LoVo (cell line): ENCODE measurements at regions not wholly inside any gene's neighbourhood (a gene's known extent, or its start where the extent isn't known, plus 50 kb on each side); places are given as distances from the start of the nearest gene placed in this dataset.
"Not testable (repeated sequence)": the region's sequence is repeated elsewhere in the genome, so short reads cannot be mapped to it uniquely, and the experiment has no call there.

ENCODE experiments used
- DNase-seq: peaks from one replicate; pipeline ENCODE4 v3.0.0-alpha.2; 2016; ENCODE audit warnings: low spot score

DNA sequence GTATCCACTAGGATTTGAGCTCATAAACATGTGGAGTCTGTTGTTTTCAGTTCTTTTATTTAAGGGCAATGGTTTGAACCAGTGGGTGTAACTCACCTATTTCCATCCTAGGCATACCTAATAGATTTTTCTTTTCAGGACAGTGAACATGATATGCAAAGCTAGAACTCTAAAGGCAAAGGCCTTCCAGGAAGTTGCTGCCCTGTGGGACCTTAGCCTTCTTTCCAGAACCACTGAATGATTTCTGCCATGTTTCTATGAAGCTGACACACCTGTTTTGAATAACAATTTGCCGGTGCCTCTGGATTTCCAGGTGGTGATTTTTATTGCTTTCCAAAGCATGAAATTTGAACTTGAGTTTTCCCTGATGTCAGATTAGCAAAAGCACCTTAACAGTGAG lies 372.9 kb upstream of the FAR2 start:
- DNase-seq, result no peak

- DNase-seq, result no peak
Measured at GRCh38 chr12:28776913-28777422, 372.1 kb upstream of the FAR2 start.

DNA sequence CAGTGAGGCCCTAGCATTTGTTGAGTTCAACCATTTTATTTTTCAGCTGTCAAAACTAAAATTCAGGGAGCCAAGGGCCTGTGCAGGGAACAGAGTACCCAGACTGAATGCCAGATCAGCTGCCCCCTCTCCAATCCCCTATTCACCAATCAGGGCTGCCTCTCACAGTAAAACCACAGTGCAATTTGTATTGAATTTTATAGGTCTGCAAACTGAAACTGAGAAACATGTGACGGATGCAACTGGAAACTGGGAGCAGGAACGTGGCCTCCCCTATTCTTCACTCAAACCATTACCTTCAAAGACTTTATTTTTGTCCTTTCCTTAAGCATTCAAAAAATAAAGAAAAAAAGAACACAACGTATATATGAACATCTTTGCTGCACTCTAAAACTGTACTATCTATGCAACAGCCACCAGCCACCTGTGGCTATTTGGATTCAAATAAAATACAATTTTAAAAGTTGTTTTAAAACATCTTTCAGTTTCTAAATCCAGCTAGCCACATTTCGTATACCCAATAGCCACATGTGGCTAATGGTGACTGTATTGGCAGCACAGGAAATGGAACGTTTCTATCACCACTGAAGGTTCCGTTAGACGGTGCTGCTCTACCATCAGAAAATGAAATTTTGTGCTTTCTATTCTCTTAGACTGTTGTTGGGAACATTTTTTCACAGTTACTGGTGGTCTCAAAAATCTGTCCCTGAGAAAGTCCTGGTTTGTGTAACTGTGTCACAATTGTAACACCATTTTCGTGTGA lies 371.3 kb upstream of the FAR2 start:
- DNase-seq, result no peak

GRCh38 chr12:28780096-28780495 lies 369.0 kb upstream of the FAR2 start:
- peak; percentile 49 for DNase-seq

DNA sequence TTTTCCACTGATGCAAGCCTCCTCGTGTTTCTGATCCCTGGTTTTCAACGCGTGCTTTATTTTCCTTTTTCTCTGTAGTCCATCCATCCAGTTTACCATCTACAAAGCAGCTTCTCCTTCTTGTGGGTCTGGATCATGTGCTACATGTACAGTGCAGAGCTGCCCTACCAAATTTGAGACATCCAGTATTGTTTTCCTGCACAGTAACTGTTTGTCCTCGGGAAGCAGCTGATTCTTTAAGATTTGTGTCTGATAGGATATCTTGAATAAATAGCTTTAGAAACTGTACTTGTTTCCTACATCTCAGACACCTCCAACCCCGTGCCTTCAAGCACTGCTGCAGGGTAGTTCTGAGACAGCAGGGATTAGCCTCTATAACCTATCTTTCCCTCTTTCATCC lies 368.1 kb upstream of the FAR2 start:
- DNase-seq, result no peak

DNA sequence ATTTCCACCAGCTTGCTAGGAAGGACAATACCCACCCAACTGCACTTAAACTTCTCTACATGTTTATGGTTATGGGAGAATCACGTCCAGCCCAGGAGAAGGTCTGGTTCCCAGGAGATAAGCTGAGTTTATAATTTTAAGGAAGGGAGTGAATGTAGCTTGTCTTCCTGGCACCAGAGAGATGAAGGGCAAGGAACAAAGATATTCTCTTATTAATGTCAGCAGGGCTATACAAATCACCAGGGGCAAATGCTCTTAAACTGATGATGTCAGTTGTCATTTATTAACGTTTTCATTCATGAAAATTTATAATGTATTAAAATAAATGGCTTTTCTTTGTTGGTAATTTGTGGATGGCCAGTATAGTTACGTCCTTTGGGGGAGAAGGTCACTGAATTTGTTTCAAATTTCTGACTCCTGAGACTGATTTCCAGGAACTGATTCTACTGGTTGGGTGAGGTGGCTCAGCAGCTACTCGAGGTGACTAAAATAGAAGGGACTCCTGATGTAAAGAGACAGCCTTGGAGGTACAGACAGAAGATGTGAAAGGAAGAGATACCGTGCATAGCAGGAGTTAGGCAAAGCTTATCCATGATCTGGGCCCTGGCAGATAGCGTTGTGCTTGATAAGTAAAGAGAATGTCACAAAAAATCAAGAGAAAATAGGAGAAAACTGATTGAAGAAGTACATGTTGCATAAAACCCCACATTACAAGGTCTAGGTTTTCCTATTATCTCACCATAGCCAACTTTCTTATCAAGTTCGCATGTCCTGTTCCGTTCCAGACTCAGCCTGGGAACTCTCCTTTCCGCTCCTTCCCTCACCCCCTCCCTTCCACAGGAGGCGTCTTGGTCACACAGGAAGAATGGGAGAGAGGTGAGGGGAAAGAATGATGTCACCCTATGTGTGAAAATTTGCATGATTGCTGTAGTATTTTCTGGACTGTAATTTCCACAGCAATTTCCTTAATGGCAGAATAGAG lies 367.1 kb upstream of the FAR2 start:
- DNase-seq, result no peak

- no peak for DNase-seq
Measured at GRCh38 chr12:28782812-28783211, 366.3 kb upstream of the FAR2 start.

DNA sequence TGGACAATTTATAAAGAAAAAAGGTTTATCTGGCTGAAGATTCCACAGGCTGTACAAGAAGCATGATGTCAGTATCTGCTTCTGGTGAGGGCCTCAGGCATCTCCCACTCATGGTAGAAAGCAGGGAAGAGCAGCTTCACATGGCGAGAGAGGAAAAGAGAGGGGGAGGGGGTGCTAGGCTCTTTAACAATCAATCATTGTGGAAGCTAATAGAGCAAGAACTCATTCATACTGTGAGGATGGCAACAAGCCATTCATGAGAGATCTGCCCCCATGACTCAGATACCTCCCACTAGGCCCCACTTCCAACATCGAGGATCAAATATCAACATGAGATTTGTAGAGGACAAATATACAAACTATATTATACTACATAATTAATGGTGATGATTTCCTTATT lies 361.9 kb upstream of the FAR2 start:
- DNase-seq, result no peak

DNA sequence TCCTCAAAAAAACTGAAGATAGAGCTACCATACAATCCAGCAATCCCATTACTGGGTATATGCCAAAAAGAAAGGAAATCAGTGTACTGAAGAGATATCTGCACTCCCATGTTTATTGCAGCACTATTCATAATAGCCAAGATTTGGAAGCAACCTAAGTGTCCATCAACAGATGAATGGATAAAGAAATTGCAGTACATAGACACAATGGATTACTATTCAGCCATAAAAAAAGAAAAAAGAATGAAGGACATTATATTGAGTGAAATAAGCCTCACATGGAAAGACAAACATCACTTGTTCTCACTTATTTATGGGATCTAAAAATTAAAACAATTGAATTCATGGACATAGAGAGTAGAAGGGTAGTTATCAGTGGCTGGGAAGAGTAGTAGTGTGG lies 360.8 kb upstream of the FAR2 start:
- DNase-seq, result not testable (repeated sequence)

DNA sequence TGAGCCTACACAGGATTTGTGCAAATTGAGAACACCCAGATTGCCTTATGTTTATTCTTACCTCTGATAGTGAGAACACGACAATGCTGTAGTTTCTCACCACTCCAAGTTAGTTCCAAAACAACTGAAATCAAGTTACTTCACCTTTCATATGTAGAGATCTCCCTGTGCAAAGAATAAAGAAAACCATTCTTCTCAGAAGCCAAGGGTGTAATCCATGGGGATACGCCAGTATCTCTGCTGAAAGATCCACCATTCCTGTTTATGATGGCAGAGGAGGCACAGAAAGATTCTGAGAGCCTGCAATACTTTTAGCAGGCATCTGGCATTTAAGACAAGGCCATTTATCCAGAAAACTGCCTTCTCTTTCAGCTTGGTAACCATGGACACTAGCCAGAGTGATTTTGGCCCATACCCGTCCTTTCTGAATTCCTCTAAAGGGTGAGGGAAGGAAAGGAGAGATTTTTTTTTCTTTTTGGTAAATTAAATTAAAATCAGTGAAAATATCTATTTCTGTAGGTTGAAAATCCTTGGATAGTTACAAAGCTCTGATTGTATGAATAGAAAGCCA lies 355.4 kb upstream of the FAR2 start:
- DNase-seq, result no peak

- DNase-seq, result no peak
Measured at GRCh38 chr12:28794211-28794610, 354.9 kb upstream of the FAR2 start.

GRCh38 chr12:28794786-28795185 lies 354.3 kb upstream of the FAR2 start:
- no peak for DNase-seq

GRCh38 chr12:28795311-28795710 lies 353.8 kb upstream of the FAR2 start:
- peak; percentile 26 for DNase-seq

DNA sequence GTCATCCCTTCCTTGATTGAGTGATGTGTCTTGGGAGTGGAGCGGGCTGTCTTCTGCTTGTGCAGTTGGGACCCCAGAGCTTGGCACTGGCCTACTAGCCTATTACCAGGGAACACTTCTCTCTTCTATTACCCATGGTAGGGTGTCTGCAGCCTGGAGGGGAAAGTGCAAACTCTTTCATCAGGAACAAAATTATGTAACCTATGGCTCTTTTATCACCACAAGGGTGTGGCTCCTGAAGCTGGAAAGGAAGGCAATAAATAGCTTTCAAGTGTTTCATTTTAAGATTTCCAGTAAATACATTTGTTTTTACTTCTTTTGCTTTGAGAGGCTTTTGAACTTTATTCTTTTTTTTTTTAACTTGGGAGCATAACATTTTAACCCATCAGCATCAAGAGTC lies 349.7 kb upstream of the FAR2 start:
- DNase-seq, result peak; percentile 80

GRCh38 chr12:28800129-28800528 lies 348.9 kb upstream of the FAR2 start:
- DNase-seq, result no peak

DNA sequence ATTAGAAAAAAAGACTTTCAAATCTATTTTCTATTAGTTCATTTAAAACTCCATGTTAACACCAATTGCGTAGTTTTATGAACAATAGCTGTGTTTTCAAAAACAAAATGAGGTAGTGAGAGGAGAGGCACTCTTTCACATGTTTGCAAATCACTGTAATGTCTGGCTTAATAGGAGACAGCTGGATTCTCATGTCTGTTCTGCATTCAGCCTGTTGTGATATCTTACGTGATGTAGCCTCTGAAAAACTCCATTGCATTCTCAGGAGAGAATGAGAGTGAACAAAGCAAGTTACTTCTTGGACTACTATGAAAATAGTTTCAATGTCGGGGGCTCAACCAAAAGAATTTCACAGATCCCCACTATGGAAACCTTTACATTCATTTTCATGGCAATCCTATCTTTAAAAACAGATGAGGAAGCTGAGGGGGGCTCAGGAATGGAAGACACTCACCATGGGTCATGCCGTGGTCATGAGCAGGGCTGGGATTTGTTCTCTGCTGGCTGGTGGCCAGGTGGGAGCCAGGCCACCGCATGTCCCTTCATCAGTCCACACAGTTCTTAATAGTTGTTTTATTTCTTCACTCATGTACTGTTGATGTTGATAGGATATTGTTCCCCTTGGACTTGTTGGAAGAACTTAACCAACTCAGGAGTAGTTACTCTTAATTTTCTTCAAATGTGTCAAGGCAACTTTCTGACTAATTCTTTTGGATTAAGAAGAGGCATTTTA lies 346.2 kb upstream of the FAR2 start:
- DNase-seq, result no peak

DNA sequence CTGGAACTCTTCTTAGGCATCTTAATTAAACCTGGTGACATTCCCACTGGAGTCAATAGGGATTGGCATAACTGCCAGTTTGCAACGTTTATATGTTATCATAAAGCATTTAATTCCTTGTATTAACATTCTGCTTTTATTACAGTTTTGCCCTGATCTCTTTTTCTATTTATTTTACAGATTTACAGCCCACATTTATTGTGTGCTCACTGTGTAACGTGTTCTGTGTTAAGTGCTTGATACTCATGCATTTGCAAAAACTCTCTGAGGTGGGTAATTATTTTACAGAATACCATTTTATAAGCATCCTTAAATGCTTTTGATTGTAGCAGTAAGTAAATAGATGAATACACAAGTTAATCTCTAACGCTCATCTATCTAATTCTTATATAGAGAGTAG lies 341.5 kb upstream of the FAR2 start:
- DNase-seq, result no peak

- DNase-seq, result no peak
Measured at GRCh38 chr12:28811457-28811856, 337.6 kb upstream of the FAR2 start.

DNA sequence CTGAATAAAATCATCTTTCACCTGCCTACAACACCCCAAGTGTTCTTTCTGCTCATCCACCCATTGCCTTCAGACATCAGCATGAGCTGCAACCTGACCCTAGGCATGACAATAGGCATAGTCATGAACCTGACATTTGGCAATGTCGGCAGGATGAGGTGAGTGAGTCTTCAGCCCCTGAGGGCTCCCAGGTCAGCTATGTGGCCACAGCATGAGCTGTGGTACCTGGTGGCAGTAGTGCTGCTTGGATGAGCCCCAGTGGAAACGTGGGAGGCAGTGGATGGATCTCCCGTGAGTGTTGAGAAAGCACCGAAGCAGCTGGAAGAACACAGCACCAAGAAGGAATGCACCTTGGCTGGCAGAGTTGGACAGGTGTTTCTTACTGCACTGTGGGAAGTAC lies 334.8 kb upstream of the FAR2 start:
- DNase-seq, result no peak

GRCh38 chr12:28817524-28817923 lies 331.6 kb upstream of the FAR2 start:
- DNase-seq, result no peak

- DNase-seq, result no peak
Measured at GRCh38 chr12:28824193-28824846, 324.8 kb upstream of the FAR2 start.
